OCI-LY7 (cell line): ENCODE measurements at regions not wholly inside any gene's neighbourhood (a gene's known extent, or its start where the extent isn't known, plus 50 kb on each side); places are given as distances from the start of the nearest gene placed in this dataset.

Source experiments
- CTCF ChIP-seq: fragments of 200-600 bp; sonication (generic); conservative IDR thresholded peaks from 2 replicates; pipeline ENCODE4 v1.5.1; 2014; ENCODE audit warnings: mild to moderate bottlenecking, antibody characterized with exemption, low read length, moderate library complexity, mixed read lengths
- EZH2phosphoT487 ChIP-seq: fragments of 200-600 bp; sonication (generic); IDR thresholded peaks from 2 replicates; pipeline ENCODE4 v1.6.1; 2018; ENCODE audit warnings: low read depth, borderline replicate concordance, mild to moderate bottlenecking, mixed run types, antibody characterized with exemption, low read length, moderate library complexity, mixed read lengths

GRCh38 chr5:2253040-2253975 is 370.6 kb upstream of the IRX4 start:
- TF ChIP-seq CTCF (no peak), EZH2phosphoT487 (no peak)
